ENCODE measurements at regions not wholly inside any gene's neighbourhood (a gene's known extent, or its start where the extent isn't known, plus 50 kb on each side); places are given as distances from the start of the nearest gene placed in this dataset.
"Not testable (repeated sequence)": the region's sequence is repeated elsewhere in the genome, so short reads cannot be mapped to it uniquely, and the experiment has no call there.

DNA sequence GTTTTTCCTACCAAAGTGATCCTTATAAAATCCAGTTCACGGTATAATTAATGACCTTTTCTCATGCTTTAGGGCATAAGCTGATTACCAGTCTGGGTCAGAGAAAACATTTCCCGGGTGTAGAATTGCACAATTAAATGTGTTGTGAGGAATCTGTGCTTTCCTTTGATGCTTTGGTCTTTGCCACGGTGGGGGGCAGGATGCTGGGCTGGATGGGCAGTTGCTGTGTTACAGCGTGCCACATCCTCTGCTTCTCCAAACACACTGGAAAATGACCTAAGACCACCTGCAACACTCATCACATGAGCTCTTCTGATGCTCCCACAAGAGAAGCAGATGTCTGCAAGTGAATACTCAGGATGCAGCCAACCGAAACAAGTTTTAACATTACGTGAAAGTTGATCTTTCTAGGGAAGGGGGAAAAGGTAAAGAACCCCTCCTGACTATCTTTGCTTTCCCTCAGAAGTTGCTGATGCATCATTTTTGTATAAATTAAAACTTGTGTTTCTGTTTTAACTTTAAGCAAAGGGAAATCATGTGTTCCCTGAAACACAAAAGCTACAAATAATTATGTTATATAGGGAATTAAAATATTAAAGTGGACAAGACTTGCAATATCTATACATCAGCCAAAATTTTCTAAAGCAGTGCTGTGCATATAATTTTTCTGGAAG, 515.3 kb upstream of the NR5A2 start:
- no peak for DNase-seq (ENCODE audit: low read depth in 2 of 2)

DNA sequence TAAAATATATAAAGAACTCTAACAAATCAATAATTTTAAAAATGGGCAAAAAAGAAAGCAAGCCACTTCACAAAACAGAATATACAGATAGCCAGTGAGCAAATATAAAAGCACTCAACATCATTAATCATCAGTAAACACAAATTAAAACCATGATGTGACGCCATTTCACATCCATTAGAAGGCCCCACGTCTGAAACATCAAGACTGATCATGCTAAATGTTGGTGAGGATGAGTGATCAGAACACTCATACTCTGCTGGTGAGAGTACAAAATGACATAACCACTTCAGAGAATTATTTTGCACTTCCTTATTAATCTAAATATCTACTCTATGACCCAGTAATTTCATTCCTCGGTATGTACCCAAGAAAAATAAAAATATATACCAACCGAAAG, 512.2 kb upstream of the NR5A2 start:
- no peak for DNase-seq (ENCODE audit: low read depth in 2 of 2)

DNA sequence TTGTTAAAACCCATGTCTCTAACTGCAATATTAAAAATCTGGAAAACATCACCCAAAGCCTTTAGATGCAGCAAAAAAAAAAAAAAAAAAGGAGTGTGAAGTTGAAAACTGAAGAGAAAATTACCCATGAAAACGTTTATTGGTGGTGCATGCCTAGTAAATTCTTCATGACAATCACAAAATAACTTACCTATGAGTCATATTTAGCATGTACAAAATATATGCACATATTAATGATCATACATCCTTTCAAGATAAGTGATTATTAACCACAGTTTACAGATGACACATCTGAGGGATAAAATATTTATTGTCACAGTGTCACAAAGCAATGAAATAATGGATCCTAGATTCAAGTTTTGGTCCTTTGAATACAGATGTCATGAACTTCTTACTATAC, 505.2 kb upstream of the NR5A2 start:
- no peak for DNase-seq (ENCODE audit: low read depth in 2 of 2)

DNA sequence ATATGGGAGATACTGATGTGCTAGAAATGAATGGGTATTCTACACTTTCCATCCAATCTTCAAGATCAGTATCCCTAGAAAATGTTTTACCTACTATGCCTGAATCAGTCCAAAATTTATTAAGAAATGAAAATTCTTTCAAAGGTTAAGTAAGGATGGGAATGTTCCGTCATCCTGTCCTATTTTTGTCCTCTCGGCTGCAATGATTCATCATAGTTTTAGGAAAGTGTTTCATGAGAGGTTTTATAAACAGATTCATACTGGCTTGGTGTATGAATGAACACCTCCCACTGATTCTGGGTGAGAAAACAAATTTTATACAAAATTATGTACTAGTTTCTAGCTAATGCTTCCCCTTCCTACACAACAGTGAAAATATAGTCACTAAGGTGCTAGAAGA, 504.6 kb upstream of the NR5A2 start:
- DNase-seq (ENCODE audit: low read depth in 2 of 2), result no peak

DNA sequence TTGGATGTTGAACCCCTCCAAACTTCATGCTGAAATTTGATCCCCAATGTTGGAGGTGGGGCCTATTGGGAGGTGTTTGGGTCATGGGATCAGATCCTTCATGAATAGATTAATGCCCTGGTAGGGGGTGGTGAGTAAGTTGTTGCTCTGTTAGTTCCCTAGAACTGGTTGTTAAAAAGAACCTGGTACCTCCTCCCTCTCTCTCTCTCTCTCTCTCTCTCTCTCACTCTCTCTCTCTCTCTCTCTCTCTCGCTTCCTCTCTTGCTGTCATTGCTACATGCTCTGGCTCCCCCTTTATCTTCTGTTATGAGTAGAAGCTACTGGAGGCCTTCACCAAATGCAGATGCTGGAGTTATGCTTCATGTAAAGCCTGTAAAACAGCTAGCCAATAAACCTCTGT, 498.2 kb upstream of the NR5A2 start:
- no peak for DNase-seq (ENCODE audit: low read depth in 2 of 2)

DNA sequence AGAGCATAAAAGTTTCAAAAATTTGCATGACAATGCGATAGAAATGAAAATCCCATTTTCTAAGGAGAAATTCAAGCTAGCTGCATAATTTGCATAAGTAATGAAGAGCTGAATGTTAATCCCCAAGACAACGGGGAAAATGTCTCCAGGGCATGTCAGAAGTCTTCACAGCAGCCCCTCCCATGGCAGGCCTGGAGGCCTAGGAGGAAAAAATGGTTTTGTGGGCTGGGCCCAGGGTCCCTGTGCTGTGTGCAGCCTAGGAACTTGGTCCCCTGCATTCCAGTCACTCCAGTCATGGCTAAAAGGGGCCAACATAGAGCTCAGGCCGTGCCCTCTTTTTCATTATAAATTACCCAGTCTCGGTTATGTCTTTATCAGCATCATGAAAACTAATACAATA, 494.1 kb upstream of the NR5A2 start:
- not testable (repeated sequence) for DNase-seq (ENCODE audit: low read depth in 2 of 2)

DNA sequence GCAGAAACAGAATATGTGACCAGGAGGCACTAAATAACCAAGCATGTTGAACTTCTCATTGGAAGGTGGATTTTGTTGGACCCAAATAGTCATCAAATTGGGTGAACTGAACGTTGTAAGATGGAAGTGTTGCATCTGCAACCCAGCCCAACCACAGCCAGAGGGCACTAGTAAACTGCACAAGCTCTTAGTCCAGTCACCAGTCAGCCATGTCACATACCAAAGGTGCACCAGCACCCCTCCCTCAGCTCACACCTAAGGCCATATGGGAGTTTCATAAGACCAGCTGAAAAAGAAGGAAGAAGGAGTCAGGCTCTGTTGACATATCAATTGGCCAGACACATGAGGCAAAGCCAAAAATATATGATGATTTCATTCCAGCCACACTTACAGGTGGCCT, 481.7 kb upstream of the NR5A2 start:
- DNase-seq (ENCODE audit: low read depth in 2 of 2), result no peak

DNA sequence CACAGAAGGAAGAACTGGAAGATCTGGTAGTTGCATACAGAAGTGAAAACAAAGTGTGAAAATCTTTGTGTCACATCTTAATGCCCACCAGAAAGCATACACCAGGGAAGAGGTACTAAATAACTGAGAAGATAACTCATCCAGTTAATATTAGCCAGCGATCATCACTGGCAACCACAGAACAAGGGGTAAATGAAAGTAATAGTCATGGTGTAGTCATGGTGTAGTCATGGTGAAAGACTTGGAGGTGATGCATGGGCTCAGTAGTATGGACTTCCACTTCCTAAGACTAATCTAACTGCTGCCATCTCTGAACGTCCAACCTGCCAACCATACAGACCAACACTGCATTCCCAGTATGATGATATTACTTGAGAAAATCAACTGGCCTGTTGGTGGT, 481.2 kb upstream of the NR5A2 start:
- no peak for DNase-seq (ENCODE audit: low read depth in 2 of 2)

DNA sequence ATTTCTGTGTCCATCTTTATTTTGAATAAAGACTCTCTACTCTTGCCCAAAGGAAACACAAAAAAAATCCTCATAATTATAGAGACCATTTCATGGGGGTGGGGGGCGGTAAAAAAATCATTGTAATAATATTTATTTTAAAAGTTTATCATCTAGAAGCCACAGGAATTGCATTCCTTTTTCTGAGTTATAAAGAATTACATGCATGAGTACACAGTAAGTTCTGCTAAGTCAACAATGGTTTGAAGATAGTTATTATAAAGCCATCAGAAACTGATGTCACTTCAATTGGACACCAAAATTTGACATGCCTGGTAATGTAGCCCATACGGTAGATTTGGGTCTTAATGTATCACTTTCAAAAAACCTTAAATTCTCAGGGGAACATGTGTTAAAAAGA, 478.1 kb upstream of the NR5A2 start:
- no peak for DNase-seq (ENCODE audit: low read depth in 2 of 2)

DNA sequence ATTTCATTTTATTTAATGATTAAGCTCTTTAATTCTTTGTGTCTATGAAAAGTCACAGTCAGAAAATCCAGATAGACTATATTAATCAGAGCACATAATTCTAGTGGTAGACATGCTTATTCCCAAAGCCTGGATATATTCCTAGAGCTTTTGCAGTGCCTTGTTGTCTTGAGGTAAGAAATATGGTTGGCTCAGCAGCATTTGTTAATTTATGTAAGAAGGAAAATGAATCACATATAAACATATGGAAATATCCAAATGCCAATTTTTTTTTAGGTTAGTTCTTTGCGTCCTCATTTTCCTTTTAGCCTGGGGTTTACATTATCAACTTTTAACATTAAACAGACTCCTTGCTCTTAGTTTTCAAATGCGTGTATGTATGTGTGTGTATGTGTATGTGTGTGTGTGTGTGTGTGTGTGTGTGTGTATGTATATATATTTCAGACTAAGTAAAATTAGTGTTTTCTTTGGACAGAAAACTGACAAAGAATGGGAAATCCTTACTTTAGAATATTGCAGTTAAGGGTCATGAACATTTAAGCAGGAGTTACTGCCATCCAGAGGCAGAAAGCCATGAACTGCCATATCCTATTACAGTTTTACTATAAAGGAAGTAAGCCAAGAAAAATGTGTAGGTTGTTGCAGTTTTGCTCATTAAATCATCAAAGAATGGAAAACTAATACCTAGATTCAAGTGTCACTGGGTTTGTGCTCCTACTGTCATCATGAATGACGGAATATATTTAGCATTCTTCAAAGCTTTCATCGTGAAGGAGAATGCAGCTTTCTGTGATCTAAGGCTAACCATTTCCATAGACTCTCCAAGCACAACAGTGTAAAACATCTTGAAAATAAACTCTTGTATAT, 477.1 kb upstream of the NR5A2 start:
- DNase-seq (ENCODE audit: low read depth in 2 of 2), result no peak

DNA sequence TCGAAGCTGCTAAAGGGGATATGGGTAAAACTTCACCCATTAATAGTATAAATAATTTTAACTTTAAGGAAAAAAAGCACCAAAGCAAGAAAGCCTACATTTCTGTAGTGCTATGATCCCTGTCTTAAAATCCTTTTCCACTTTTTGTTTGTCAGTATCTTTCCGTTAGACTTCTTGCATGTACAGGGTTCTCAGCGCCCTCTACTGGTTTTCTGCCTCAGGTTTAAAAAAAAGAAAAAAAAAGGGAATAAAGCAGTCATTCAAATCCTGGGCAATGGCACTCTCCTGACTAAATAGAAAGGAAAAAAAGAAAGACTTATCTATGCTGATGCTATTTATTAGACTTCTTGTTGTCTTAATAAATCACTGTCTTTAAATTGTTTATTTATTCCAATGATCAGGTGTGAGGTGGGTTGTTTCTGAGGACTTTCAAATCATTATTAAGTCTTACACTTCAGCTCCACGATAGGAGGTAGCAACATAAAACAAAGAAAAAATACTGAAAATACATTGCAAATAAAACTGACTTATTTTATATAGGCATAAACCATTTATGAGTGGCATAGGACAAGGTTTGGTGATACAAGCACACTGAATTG, 475.4 kb upstream of the NR5A2 start:
- DNase-seq (ENCODE audit: low read depth in 2 of 2), result peak; percentile 4

DNA sequence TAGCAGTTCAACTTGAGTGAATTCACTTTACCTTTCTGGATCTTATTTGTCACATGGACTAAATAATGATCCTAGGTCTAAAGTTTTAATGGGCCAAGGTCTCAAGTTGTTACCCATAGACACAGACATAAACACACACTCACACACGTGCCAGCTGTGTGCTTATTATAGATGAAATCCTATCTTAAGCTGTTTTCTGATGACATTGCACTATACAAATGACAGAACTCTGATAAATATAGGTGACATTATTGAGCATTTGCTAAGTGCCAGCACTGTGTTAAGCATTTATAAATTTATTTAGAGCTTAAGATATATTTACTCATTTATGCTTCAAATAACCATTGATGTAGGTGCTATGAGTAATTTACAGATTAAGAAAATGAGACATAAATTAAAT, 474.4 kb upstream of the NR5A2 start:
- DNase-seq (ENCODE audit: low read depth in 2 of 2), result no peak

DNA sequence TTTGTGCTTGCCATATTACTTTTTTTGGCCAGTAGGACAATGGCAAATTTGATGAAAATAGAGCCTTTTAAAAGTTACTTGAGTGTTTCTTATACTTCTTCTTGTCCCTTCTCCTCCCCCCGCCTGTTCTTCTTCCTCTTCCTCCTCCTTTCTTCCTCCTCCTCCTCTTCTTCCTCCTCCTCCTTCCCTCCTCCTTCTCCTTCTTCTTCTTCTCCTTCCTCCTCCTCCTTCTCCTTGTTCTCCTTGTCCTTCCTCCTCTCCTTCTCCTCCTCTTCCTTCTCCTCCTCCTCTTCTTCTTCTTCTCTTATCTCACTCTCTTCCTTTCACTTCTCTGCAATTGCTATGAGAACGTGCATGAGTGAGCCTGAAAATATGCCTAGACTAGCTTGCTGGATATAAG, 466.2 kb upstream of the NR5A2 start:
- DNase-seq (ENCODE audit: low read depth in 2 of 2), result no peak

DNA sequence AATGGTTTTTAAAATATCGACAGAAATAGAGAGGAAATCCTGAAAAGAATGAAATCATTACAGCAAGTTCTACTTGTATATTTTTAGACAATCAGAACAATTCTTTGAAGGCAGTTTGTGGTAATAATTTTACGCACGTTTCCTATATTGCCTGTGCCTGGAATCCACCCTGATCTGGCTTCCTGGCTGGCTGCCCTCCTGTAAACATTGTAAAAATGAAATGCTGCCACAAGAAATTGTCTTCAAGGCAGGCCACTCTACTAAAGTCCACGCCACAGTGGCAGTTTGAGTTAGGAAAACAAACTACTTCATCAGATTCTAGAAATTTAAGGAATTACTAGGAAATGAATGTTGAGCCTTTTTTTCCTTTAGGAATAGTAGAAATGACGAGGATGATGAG, 454.5 kb upstream of the NR5A2 start:
- no peak for DNase-seq (ENCODE audit: low read depth in 2 of 2)

DNA sequence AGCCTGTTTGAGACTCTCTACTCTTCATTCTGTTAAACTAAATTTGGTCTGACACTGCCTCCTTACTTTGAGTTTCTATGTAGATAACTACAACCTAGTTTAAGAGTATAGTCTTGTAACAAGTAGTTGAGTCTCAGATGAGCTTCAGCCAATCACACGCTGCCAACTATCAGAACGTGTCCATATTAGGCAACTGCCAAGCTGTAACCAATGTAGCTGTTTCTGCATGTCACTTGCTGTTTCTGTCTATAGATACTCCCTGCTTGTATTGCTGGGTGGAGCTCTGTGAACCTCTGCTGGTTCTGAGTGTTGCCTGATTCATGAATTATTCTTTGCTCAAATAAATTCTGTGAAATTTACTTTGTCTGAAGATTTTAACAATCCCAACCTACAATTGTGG, 452.6 kb upstream of the NR5A2 start:
- no peak for DNase-seq (ENCODE audit: low read depth in 2 of 2)

DNA sequence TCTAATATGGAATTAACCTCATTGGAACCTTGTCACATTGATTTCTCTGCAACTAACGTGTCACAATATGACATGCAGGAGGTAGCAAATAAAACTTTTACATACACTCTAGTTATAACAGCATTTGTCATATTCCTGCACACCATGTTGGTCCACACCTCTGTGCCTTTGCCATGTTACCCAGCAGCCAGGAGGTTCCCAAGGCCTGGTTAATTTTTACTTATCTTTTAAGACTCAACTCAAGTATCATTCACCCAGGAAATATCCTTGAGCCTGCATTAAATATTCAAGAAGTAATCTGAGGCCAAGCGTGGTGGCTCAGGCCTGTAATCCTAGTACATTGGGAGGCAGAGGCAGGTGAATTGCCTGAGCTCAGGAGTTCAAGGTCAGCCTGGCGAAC, 447.2 kb upstream of the NR5A2 start:
- no peak for DNase-seq (ENCODE audit: low read depth in 2 of 2)

DNA sequence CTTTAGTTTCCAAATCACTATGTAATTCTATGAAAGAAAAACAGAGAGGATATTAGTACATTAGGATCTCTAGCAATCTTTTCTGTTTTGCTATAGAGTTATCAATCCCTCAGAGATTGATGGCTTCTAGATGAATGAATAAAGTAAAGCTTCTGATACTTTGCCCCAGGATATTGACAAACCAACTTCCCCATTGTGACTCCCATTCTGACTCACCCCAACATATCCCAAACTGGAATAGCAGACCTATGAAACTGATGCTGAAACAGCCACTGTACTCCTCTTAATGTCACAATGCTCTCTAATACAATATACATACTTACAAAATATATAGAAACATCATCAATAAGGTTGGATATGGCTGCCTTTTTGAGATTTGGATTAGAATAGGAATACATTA, 442.1 kb upstream of the NR5A2 start:
- no peak for DNase-seq (ENCODE audit: low read depth in 2 of 2)

DNA sequence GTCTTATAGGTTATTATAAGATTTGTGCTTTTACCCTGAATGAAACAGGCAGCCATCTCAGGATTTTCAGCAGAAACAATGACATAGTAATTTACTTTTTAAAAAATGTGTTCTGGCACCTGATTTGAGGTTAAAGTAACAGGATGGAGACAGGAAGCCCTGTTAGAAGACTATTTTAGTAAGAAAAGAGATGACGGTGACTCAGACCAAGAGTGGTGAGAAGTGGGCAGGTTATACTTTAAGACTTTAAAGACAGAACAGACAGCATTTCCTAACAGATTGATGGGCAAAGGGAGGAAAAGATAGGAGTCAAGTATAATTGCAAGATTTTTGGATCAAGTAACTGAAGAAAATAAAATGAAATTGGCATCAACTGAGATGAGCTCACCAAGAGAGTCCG, 436.8 kb upstream of the NR5A2 start:
- no peak for DNase-seq (ENCODE audit: low read depth in 2 of 2)

DNA sequence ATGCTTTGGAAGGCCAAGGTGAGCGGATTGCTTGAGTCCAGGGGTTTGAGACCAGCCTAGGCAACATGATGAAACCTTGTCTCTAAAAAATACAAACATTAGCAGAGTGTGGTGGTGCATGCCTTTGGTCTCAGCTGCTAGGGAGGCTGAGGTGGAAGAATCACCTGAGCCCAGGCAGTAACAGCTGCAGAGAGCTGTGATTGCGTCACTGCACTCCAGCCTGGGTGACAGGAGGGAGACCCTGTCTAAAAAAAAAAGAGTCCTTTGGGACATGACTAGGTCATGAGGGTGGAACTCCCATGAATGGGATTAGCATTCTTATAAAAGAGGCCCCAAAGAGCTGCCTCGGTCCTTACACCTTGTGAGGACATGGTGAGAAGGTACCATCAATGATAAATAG, 436.0 kb upstream of the NR5A2 start:
- DNase-seq (ENCODE audit: low read depth in 2 of 2), result no peak

DNA sequence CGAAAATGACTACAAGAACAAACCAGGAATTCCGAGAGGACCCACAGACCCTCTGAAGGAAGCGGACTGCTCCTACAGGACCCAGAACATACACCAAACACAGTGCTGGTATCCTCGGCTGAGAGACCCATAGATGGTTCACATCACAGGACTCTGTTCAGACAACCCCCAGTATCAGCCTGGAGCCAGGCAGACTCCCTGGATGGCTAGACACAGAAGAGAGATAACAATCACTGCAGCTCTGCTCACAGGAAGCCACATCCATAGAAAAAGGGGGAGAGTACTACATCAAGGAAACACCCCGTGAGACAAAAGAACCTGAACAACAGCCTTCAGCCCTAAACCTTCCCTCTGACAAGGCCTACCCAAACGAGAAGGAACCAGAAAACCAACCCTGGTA, 434.0 kb upstream of the NR5A2 start:
- DNase-seq (ENCODE audit: low read depth in 2 of 2), result no peak

DNA sequence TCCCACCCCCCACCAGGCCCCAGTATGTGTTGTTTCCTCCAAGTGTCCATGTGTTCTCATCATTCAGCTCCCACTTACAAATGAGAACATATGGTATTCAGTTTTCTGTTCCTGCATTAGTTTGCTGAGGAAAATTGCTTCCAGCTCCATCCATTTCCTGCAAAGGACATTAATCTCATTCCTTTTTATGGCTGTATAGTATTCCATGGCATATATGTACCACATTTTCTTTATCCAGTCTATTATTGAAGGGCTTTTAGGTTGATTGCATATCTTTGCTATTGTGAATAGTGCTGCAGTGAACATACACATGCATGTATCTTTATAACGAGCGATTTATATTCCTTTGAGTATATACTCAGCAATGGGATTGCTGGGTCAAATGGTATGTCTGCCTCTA, 431.1 kb upstream of the NR5A2 start:
- DNase-seq (ENCODE audit: low read depth in 2 of 2), result not testable (repeated sequence)

DNA sequence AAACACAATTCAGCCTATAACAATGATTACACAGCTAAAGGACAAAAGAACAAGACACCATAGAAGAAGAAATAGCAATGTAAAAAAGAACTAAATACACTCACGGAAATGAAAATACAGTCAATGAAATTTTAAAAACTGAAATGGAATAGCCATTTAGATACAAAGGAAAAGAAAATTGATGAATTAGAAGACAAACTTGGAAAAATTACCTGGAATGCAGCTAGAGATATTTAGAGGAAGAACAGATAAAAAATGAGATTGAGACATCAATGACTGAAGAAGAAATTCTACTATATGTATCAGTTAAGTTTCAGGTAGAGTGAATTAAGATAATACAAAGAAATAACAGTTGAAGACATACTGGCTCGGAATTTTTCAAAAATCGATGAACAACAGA, 430.4 kb upstream of the NR5A2 start:
- no peak for DNase-seq (ENCODE audit: low read depth in 2 of 2)

DNA sequence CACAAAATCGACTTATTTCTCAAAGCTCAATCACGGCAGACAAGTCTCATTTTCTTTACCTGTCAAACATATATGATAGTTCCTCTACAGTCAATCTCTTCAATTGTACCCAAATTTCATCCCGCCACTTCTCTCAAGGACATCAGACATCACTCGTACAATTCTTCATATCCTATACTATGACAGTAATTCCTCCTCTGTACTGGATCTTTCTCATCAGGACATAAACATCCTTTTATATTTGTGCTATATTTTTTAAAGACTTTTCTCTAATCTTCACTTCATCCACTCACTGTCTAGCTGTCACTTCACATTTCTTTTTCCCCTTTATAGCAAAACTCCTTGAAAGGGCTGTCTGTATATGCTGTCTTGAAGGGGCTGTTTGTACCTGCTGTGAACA, 419.1 kb upstream of the NR5A2 start:
- no peak for DNase-seq (ENCODE audit: low read depth in 2 of 2)
